HG02981 (cell line): ENCODE measurements at regions not wholly inside any gene's neighbourhood (a gene's known extent, or its start where the extent isn't known, plus 50 kb on each side); places are given as distances from the start of the nearest gene placed in this dataset.

Source experiments
- ATAC-seq: cut with Tn5 transposase; IDR thresholded peaks from one replicate; pipeline ENCODE4 v1.9.1; 2021; ENCODE audit warnings: mild to moderate bottlenecking, moderate library complexity; ENCODE audit not compliant: unreplicated experiment

DNA sequence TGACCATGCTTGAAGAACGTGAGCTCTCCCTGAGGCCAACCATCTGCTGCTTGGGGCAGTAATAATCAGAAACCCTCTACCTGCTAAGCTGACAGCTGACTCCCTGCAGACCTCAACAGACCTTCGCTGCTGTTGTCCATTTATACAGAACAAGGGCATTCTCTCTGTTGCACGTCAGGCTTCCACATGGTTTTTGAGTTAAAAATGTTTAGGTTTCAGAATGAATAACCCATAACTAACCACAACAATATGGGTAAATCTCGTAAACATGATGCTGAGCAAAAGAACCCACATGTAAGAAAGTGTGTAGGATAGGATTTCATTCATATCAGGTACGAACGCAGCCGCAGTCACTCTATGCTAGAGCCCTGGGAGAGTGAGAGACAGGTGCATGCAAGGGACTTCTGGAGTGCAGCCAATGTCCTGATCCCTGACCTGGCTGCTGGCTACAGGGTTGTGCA lies 348.5 kb downstream of the MED10 start:
- no peak for ATAC-seq

DNA sequence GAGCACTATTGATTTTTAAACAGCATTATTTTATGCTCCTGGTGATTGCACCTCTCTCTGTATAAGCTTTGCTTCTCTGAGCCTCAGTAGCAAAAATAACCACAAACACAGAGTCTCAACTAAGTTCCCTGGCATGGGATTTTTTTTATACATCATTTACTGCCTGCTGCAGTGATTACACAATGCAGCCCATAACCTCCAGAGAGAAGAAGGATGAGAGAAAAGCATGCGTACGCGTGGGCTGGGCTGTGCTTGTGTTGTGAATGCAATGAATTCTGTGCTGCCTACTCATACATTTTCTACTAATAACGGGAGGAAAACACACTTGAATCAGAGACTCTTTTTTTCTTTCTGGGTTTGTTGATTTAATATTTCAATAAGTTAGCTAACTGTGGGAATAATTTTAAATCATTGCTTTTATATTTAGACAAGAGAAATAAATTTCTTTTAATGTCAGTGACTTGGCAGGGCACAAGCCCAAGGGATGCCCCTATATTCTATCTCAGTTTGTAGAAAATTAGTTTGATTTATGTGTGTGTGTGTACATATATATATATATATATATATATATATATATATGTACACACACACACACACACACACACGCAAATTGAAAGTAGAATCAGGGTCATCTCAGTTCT lies 351.5 kb downstream of the MED10 start:
- no peak for ATAC-seq

DNA sequence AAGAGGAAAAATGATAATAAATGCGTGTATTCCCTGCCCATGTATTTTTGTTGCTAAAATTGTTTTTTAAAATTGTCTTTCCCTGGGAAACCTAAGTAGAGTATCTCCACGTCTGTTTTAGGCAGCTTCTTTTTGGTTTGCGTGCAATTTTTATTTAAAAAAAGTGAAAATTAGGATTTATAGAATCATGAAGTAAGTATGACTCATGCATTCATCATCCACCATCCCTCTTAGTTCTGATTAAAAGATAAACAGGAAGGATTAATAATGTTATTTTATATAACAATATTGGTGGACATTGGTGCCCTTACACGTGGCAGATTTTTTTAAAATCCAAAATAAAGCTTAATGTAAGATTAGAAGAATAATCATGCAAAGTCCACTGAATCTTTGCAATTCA lies 358.7 kb downstream of the MED10 start:
- ATAC-seq, result no peak

DNA sequence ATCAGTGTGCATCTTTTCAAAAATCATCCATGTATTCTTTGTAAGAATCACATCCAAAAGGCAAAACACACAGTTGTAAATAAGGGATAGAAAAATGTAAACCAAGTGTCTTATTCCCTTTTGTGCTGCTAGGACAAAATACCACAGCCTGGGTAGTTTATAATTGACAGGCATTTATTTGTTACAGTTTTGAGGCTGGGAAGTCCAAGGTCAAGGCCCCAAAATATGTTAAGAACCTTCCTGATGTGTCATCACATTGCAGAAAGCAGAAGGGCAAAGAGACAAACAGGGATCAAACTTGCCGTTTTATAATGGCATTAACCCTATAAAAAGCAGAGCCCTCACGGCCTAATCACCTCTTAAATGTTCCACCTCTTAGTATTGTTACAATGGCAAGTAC lies 364.8 kb downstream of the MED10 start:
- ATAC-seq, result no peak

DNA sequence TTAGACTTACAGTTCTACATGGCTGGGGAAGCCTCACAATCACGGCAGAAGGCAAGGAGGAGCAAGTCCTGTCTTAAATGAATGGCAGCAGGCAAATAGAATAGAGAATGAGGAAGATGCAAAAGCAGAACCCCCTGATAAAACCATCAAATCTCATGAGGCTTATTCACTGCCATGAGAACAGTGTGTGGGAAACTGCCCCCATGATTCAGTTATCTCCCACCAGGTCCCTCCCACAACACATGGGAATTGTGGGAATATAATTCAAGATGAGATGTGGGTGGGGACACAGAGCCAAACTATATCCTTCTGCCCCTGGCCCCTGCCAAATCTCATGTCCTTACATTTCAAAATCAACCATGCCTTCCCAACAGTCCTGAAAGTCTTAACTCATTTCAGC lies 367.1 kb downstream of the MED10 start:
- no peak for ATAC-seq

DNA sequence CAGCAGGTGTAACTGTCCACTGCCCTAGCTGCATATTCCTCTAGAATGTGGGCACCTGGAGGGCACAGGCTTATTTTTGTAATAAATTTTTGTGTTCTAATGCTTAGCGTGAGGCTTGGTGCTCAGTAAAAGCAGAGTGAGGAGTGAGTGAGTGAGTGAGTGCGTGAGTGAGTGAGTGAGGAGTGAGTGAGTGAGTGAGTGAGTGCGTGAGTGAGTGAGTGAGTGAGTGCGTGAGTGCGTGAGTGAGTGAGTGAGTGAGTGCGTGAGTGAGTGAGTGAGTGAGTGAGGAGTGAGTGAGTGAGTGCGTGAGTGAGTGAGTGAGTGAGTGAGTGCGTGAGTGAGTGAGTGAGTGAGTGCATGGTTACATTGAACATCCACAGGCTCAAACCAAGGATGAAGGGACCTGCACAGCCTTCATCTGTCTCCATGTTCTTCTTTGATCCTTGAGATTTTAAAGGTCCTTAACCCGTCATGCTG lies 371.5 kb downstream of the MED10 start:
- no peak for ATAC-seq

DNA sequence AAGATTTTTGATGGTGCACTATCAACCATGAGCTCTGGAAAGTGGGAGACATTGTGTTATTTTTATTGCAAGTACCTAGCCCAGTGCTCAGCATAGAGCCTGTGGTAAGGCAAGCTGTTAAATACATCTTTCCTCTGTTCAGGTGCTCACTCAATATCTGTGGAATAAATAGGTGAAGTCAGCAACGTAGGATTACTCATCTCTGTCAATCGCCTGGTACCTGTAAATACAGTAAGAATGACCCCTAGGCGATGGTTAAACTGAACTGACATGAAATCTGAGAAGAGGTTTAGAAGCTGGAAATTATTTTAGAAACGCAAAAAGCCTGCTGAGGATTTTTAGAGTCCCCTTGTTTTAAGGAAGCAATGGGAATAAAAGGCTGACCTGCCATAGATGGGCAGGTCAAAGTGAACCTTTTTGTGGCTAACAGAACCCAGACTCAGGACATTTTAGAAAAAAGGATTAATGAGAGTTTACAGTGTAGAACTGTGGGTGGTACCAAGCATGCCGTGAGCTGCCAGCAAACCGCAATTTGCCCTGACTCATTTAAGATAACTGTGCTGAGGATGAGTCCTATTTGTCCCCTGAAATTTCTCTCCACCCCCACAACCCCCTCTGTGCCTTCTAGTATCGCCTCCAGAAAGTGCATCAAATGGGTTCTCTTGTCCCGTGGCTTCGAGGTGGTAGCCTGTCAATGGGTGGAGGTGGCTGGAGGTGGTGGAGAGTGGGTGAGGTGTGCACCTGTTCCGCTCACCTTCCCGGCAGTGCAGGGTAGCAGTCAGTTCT lies 375.1 kb downstream of the MED10 start:
- no peak for ATAC-seq

DNA sequence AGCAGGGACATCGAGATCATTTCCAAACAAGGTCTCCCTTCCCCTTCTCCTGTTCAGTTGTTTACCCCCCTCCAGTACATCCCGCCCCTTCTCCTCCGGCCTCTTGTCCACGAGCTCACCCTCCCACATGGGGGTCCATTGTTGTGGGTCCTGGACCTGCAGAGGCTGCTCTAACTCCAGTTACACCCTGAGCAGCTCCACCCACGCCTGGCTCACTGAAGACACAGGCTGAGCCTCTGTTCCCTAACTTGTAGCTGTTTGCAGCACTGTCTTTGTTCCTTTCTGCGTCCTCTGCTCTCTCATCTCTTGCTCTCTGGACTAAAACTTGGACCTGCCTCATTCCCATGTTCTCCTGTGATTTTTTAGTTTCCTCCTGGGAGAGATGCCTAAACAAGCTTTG lies 377.5 kb downstream of the MED10 start:
- ATAC-seq, result no peak

DNA sequence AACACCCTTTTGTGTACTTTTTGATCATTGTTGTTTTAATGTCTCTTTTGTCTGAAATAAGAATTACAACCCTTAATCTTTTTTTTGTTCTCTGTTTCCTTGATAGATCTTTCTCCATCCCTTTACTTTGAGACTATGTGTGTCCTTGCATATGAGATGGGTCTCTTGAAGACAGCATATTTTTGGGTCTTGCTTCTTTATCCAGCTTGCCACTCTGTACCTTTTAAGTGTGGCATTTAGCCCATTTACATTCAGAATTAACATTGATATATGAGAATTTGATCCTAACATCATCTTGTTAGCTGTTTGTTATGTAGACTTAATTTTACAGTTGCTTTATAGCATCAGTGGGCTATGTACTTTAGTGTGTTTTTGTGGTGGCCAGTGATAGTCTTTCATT lies 382.5 kb downstream of the MED10 start:
- ATAC-seq, result no peak

DNA sequence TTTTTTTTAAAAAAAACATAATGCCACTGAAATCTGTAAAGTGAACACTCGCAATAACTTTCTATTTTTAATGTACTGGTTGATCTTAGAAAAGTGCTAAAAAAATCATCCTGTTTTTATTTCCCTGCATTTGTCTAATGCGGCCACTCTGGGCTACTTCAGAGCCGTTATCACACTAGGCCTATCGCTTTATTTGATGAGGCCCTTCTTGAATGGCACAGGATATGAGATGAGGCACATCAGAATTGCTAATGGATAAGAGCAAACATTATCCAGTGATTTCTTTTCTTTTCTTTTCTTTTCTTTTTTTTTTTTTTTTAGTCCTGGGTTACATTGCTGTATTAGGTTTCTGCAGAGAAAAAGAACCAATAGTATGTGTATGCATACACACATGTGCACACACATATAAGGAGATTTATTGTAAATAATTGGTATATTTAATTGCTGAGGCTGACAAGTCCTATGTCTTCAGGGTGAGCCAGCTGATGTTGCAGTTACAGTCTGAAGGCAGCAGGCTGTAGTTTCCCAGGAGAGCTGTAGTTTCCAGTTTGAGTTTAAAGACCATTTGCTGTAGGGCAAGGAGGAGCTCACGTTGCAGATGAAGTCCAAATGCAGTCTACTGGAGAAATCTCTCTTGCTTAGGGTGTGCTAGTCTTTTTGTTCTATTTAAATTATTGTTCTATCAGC lies 391.7 kb downstream of the MED10 start:
- no peak for ATAC-seq

DNA sequence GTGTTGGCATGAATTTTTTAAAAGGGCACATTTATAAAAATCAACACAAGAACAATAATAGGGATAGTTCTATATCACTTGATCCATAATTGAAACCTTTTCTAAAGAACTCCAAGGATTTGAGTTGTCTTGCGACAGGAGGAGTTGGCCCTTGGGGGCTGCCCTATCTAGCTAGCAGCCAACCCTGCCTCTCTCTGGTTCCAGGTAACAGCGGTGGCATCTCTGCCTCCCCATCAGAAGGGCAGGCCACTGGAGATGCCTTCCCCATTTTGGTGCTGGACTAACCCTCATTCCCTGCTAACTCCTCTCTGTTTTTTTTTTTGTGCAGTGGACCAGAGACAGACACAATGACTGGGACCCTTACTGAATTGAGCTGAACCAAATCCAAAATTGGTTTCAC lies 393.0 kb downstream of the MED10 start:
- ATAC-seq, result no peak

DNA sequence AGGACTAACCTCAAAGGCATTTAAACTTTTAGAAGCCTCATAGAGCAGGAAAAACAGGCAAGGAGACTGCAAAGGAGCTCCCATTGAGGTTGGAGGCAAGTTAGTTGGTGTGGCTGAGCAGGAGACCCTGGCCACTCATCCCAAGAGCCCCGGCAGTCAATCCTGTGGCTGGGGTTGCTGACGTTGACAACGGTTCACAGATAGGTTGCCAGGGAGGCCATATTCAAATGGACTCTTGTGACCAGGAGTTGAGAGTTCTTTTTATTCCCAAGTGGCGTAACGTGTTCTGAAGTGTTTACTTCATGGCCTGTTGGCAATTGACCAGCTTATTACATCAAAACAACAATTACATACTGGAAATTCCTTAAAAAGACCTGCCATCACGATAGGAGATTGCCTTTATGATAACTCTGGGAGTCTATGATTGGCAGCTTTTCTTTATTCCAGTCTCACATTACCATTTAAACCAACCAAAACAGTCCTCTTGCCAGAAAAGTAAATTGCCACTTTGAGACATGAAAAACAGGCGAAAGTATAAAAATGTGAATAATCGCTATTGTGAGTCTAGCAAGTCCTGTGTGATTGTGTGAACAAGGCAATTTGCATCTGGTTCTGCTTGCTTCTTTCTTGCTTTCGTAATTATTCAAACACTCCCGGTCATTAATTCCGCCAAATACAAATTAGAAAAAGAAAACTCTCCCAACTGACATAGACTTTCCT lies 394.9 kb downstream of the MED10 start:
- ATAC-seq, result no peak

DNA sequence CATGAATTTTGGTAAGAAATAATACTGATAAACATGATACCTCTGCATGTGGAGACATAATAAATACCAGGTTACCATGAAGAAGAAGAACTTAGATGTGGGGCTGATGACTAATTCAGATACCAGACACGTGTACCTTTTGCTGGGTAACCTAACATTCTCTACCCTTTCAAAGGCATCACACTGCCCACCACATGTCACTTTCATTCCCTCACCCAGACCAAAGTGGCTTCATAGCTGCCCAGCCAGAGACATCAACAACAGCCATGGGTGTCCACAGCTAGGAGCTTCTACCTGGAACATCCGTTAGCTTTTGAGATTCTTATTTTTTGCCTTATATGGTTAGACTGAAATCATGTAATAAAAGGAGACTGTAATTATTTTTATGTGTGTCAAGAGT lies 396.8 kb downstream of the MED10 start:
- no peak for ATAC-seq

DNA sequence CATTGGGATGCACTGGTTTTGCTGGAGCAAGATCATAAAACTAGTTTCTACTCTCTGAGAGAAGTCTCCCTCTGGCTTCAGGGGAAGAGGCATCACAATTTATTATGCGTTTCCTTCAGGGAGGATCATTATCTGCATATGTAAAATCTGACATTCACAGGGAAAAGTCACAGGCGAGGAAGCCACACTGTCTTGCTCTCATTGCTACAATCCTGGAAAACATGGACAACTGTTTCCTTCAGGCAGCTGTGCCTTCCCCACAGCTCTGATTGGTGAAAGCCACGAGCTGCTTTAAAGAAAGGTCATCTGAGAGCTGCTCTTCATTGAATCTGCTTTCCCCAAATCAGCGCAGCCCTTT lies 397.8 kb downstream of the MED10 start:
- ATAC-seq, result no peak

DNA sequence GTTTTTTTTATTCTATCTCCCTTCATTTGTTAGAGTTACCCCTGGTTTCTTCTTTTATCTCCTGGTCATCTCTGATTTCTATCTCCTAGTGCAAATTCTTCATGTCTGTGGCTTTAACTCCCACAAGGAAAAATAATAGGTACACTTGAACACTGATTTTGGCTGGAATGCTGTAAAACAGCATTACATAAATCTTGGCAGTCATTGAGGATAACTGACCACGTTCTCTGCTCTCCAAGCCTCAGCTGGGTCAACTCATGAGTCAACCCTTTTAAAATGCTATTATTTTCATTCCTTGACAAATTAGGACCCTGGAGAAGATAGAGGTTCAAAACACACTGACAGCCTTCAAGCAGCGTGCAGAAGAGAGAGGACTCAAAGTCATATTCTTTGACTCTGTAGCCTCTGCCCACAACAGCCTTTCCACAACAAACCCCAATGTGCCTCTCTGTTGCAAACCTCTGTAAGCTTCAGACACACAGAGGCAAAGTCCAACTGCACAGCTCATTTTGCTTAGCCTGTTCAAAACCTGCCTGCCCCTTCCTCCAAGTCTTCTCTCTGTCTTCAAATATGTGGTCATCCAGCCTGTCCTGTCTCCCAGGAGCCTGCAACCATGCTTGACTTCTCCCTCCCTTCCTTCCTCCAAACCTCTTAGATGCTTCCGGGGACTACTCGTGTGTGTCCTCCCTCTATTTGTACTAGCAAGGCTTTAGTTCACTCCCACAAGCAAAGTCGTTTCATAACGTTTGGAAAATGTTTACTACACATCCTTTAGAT lies 398.4 kb downstream of the MED10 start:
- ATAC-seq, result no peak

DNA sequence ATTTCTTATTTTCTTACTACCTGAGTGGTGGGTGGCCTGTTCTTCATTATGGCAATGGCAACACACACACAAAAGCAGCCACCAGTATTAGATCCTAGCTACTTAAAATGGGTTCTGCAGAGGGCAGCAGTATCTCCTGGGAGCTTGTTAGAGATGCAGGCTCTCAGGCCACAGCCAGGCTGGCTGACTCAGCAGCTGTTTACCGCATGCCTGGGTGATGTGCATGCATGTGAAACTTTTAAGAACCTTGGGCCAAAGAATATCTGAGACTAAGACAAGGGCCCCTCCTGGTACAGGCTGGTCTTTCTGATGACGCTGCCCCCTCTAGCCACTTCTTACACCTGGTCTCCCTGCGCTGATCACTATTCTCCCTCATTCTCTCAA lies 399.0 kb downstream of the MED10 start:
- ATAC-seq, result no peak

DNA sequence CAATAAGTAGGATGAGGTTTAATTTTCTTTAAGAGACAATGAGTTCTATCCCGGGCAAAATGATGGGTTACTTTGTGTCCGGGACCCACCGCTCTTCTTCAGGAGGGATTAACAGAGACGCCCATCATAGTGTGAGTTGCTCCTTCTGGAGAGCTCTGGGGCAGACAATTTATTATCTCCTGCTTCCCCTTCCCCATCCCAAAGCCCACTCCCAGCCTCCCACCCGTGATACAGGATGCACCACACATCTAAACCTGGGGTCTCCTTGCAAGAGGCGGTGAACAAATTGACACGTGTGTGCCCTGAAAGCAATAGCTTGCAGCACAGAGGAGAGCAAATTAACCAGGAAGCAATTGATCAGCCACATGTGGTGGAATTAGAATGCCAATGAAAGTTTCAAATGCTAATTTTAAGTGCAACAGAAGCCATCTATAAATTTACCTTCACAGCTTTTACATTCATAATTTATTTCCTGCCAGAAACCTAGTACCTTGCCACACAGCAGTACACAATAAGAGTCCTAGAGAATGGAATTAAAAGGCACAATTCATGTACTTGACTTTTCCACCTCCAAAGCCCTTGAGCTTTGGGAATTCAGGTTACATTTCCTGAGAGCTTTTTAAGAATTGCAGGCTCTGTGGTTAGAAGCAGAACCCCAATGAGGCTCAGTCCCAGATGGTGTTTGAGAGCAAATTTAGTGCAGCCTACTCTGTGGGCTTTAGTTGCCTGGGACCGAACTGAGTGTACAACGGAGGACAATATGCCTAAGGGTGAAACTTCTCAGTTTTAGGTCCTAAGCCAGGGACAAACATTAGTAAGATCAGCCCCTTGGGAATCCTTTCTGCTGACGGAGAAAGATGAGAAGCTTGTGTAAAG lies 399.6 kb downstream of the MED10 start:
- ATAC-seq, result no peak

DNA sequence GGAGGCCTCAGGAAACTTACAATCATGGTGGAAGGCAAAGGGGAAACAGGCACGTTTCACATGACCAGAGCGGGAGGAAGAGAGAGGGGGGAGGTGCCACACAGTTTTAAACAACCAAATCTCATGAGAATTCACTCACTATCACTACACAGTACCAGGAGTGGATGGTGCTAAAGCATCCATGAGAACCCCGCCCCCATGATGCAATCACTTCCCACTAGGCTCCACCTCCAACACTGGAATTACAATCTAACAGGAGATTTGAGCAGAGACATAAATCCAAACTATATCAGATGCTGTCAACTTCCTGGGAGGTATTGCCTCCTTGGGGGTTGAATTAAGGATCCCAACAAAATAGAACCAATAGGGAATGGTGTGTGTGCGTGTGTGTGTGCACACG lies 407.1 kb downstream of the MED10 start:
- ATAC-seq, result no peak

DNA sequence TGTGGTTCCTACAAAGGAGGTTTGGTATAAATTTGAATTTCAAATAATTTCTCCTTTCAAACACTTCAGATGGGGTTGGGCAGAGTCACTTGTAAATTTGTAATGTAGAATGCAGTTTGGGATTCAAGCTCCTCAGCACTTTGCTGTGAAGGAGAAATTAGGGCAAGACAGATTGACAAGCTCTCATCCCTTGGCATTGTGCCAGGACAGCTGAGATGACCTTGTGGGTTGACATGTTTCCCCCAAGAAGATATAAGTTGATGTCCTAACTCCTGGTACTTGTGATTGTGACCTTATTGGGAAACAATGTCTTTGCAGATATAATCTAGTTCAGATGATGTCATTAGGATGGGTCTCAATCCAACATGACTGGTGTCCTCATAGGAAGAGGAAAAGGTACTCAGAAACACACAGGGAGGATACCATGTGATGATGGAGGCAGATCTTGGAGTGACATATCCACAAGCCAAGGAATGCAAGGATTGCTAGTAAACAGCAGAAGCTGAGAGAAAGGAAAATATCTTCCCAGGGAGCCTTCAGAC lies 408.3 kb downstream of the MED10 start:
- ATAC-seq, result no peak
